A673 (cell line): ENCODE measurements at regions not wholly inside any gene's neighbourhood (a gene's known extent, or its start where the extent isn't known, plus 50 kb on each side); places are given as distances from the start of the nearest gene placed in this dataset.

ENCODE experiments used
- BruUV-seq: library from RNA; stranded (reverse); fragments of 400-500 nt; replicated peaks from 2 replicates; lab custom pipeline; 2021; lab: Mats Ljungman, UMichigan
- CTCF ChIA-PET: fragments of 300-600 bp; sonication (Branson Sonifier 250); formaldehyde crosslinking; loops from one replicate; lab custom pipeline; 2022; ENCODE audit warnings: antibody characterized with exemption; lab: Charles Lee
- POLR2A ChIA-PET: fragments of 300-600 bp; sonication (Branson Sonifier 250); formaldehyde crosslinking; loops from one replicate; lab custom pipeline; 2022; ENCODE audit warnings: antibody characterized with exemption; ENCODE audit not compliant: low non-redundant PET; lab: Charles Lee
- DNase-seq: peaks from one replicate; pipeline ENCODE4 v3.0.0-alpha.2; 2015; ENCODE audit warnings: low spot score
- H3K27ac ChIP-seq: fragments of 200-600 bp; sonication (generic); 2 replicates; pipeline ENCODE4 v1.5.1; 2016; ENCODE audit warnings: mixed run types, low read depth, mild to moderate bottlenecking, mixed read lengths, antibody characterized with exemption, low read length; ENCODE audit not compliant: poor library complexity, severe bottlenecking
- H3K27me3 ChIP-seq: fragments of 200-600 bp; sonication (generic); replicated peaks from 2 replicates; pipeline ENCODE4 v1.6.1; 2017; ENCODE audit warnings: mixed run types, low read depth, mild to moderate bottlenecking, mixed read lengths, antibody characterized with exemption, low read length; ENCODE audit not compliant: insufficient read depth, poor library complexity
- H3K36me3 ChIP-seq: fragments of 200-600 bp; sonication (generic); 2 replicates; pipeline ENCODE4 v1.6.1; 2016; ENCODE audit warnings: mixed run types, mild to moderate bottlenecking, mixed read lengths, antibody characterized with exemption, low read length; ENCODE audit not compliant: insufficient read depth, poor library complexity, severe bottlenecking
- H3K4me1 ChIP-seq: fragments of 200-600 bp; sonication (generic); 2 replicates; pipeline ENCODE4 v1.6.1; 2017; ENCODE audit warnings: mixed run types, mild to moderate bottlenecking, mixed read lengths, antibody characterized with exemption, low read length; ENCODE audit not compliant: insufficient read depth, poor library complexity, severe bottlenecking
- H3K4me3 ChIP-seq: fragments of 200-600 bp; sonication (generic); 2 replicates; pipeline ENCODE4 v1.5.1; 2016; ENCODE audit warnings: low read depth, mixed run types, mild to moderate bottlenecking, mixed read lengths, low read length; ENCODE audit not compliant: poor library complexity, severe bottlenecking
- H3K9me3 ChIP-seq: fragments of 200-600 bp; sonication (generic); 2 replicates; pipeline ENCODE4 v1.6.1; 2016; ENCODE audit warnings: mixed run types, low read depth, mild to moderate bottlenecking, mixed read lengths, antibody characterized with exemption, low read length; ENCODE audit not compliant: poor library complexity, severe bottlenecking
- EZH2 ChIP-seq: fragments of 200-600 bp; sonication (generic); IDR thresholded peaks from 2 replicates; pipeline ENCODE4 v1.6.1; 2017; ENCODE audit warnings: borderline replicate concordance, low read depth, mild to moderate bottlenecking, mixed read lengths, antibody characterized with exemption, low read length; ENCODE audit not compliant: poor library complexity, severe bottlenecking
- intact Hi-C: fragments of 100-400 bp; cut with micrococcal nuclease; formaldehyde crosslinking; loops from one replicate; pipeline ENCODE4 v1.10.0; 2022; ENCODE audit not compliant: unreplicated experiment
- TF ChIP-seq, protein P1 (sequence below): fragments of 300-800, 200-600 bp; sonication (generic); conservative IDR thresholded peaks from 2 replicates; pipeline ENCODE4 v1.5.1; 2017; ENCODE audit warnings: low read depth, mild to moderate bottlenecking, antibody characterized with exemption, low read length, moderate library complexity, mixed read lengths

- no peak overlapping the region for H3K4me3 ChIP-seq
- H3K36me3 ChIP-seq = no peaks in the 10 kb centered on the region
- BruUV-seq = no TSS peak
- POLR2A ChIA-PET = no interaction called here
- DNase-seq = no peak
- TF ChIP-seq, protein P1, sequence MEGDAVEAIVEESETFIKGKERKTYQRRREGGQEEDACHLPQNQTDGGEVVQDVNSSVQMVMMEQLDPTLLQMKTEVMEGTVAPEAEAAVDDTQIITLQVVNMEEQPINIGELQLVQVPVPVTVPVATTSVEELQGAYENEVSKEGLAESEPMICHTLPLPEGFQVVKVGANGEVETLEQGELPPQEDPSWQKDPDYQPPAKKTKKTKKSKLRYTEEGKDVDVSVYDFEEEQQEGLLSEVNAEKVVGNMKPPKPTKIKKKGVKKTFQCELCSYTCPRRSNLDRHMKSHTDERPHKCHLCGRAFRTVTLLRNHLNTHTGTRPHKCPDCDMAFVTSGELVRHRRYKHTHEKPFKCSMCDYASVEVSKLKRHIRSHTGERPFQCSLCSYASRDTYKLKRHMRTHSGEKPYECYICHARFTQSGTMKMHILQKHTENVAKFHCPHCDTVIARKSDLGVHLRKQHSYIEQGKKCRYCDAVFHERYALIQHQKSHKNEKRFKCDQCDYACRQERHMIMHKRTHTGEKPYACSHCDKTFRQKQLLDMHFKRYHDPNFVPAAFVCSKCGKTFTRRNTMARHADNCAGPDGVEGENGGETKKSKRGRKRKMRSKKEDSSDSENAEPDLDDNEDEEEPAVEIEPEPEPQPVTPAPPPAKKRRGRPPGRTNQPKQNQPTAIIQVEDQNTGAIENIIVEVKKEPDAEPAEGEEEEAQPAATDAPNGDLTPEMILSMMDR = no peak
- no peak for TF ChIP-seq EZH2
- no peak overlapping the region for H3K27ac ChIP-seq
- CTCF ChIA-PET = no interaction called here
- no peaks in the 10 kb centered on the region for H3K27me3 ChIP-seq
- H3K4me1 ChIP-seq = no peaks in the 10 kb centered on the region
- no peaks in the 10 kb centered on the region for H3K9me3 ChIP-seq
- intact Hi-C loops = no loop called here
These were observed 655.2 kb downstream of the BNC2 start for GRCh38 chr9:16215353-16215680.

DNA sequence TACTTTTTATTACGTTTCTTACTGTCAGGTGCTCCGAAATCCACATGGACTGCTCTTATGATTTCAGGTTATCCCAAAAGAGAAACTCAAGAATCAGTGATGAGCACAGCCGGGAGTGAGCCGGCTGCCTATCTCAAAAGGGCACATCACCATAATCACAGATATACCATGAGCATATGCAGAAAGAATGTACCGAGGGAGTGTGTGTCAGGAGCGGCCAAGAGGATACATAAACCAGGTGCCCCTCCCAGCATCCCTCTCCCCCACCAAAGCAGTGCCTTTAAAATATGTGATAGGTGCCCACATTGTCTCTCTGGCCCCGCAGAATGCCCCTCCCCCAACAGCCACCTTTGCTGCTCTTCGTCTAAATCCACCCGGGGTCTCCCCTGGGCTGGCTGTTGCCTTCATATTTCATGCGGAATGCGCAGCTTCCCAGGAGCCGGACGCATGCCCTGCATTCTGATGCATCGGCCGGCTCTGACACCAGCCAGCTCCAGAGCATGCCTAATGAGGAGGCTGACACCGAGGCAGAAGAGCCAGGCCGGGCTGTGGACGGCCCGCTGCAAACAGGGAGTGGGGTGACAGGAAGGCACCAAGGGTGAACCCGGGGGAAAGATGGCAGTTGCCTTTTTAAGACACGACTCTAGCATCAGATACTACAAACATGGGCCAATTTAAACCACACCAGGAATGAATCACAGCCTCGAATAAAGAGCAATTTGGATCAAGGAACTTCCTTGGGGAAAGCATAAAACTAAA lies 652.3 kb downstream of the BNC2 start:
- Histone ChIP-seq H3K36me3 (no peaks in the 10 kb centered on the region), H3K27ac (no peak overlapping the region), H3K27me3 (no peaks in the 10 kb centered on the region), H3K4me1 (no peaks in the 10 kb centered on the region), H3K9me3 (no peaks in the 10 kb centered on the region), H3K4me3 (no peak overlapping the region)
- ChIA-PET CTCF (no interaction called here), POLR2A (no interaction called here)
- no TSS peak for BruUV-seq
- intact Hi-C loops = no loop called here
- no peak for TF ChIP-seq EZH2
- TF ChIP-seq, protein P1 = no peak
- DNase-seq = no peak

- intact Hi-C loops = no loop called here
- H3K9me3 ChIP-seq = no peaks in the 10 kb centered on the region
- no peak overlapping the region for H3K27ac ChIP-seq
- no TSS peak for BruUV-seq
- ChIA-PET CTCF (no interaction called here), POLR2A (no interaction called here)
- TF ChIP-seq EZH2 = no peak
- TF ChIP-seq, protein P1 = no peak
- DNase-seq = no peak
- no peaks in the 10 kb centered on the region for H3K27me3 ChIP-seq
- no peaks in the 10 kb centered on the region for H3K36me3 ChIP-seq
- H3K4me3 ChIP-seq = no peak overlapping the region
- no peaks in the 10 kb centered on the region for H3K4me1 ChIP-seq
These were observed 649.1 kb downstream of the BNC2 start for GRCh38 chr9:16221366-16221765.
